GM23338 (cell line): ENCODE measurements at regions not wholly inside any gene's neighbourhood (a gene's known extent, or its start where the extent isn't known, plus 50 kb on each side); places are given as distances from the start of the nearest gene placed in this dataset.

Experiments
- ATAC-seq: fragments of 200-7000 bp; cut with Tn5 transposase; 3 replicates; pipeline ENCODE4 v1.9.1; 2020
- DNase-seq: peaks from one replicate; pipeline ENCODE4 v3.0.0-alpha.2; 2015; ENCODE audit warnings: low spot score
- H2AFZ ChIP-seq: fragments of 200-600 bp; sonication (generic); 2 replicates; pipeline ENCODE4 v1.8.0; 2016; ENCODE audit warnings: antibody characterized with exemption, mild to moderate bottlenecking, moderate library complexity
- H3F3A ChIP-seq: fragments of 200-600 bp; sonication (generic); replicated peaks from 2 replicates; pipeline ENCODE4 v1.8.0; 2017; ENCODE audit warnings: antibody characterized with exemption, mixed run types, low read depth
- H3K27ac ChIP-seq: fragments of 200-600 bp; sonication (generic); 2 replicates; pipeline ENCODE4 v1.6.1; 2016; ENCODE audit warnings: low read depth
- H3K27me3 ChIP-seq: fragments of 200-600 bp; sonication (generic); 2 replicates; pipeline ENCODE4 v1.8.0; 2016; ENCODE audit warnings: mild to moderate bottlenecking, mixed run types, moderate library complexity; ENCODE audit not compliant: insufficient read depth
- H3K36me3 ChIP-seq: fragments of 200-600 bp; sonication (generic); 2 replicates; pipeline ENCODE4 v1.8.0; 2016; ENCODE audit warnings: mild to moderate bottlenecking; ENCODE audit not compliant: insufficient read depth
- H3K4me1 ChIP-seq: fragments of 200-600 bp; sonication (generic); 2 replicates; pipeline ENCODE4 v1.8.0; 2016; ENCODE audit warnings: mild to moderate bottlenecking, moderate library complexity; ENCODE audit not compliant: insufficient read depth
- H3K4me2 ChIP-seq: fragments of 200-600 bp; sonication (generic); 2 replicates; pipeline ENCODE4 v1.7.1; 2017; ENCODE audit warnings: mixed run types
- H3K4me3 ChIP-seq: fragments of 200-600 bp; sonication (generic); 2 replicates; pipeline ENCODE4 v1.6.1; 2016; ENCODE audit warnings: mixed run types
- H3K79me2 ChIP-seq: fragments of 200-600 bp; sonication (generic); replicated peaks from 2 replicates; pipeline ENCODE4 v1.8.0; 2017; ENCODE audit warnings: mild to moderate bottlenecking; ENCODE audit not compliant: insufficient read depth
- H3K9me2 ChIP-seq: fragments of 200-600 bp; sonication (generic); 2 replicates; pipeline ENCODE4 v1.8.0; 2017; ENCODE audit not compliant: insufficient read depth
- H4K20me1 ChIP-seq: fragments of 200-600 bp; sonication (generic); replicated peaks from 2 replicates; pipeline ENCODE4 v1.8.0; 2017; ENCODE audit warnings: mild to moderate bottlenecking; ENCODE audit not compliant: insufficient read depth
- H3K27ac Mint-ChIP-seq: 2 replicates; pipeline ENCODE4 v1.8.0; 2020; ENCODE audit warnings: inconsistent platforms, mild to moderate bottlenecking, moderate library complexity, mixed read lengths
- H3K27me3 Mint-ChIP-seq: 3 replicates; pipeline ENCODE4 v1.8.0; 2022; ENCODE audit warnings: low read depth, mild to moderate bottlenecking, moderate library complexity, mixed read lengths, inconsistent platforms; ENCODE audit not compliant: insufficient read depth, poor library complexity
- H3K36me3 Mint-ChIP-seq: 3 replicates; pipeline ENCODE4 v1.8.0; 2021; ENCODE audit warnings: low read depth, mild to moderate bottlenecking, inconsistent platforms, moderate library complexity, mixed read lengths
- H3K4me1 Mint-ChIP-seq: 3 replicates; pipeline ENCODE4 v1.8.0; 2020; ENCODE audit warnings: mild to moderate bottlenecking, inconsistent platforms, mixed read lengths
- H3K4me3 Mint-ChIP-seq: 3 replicates; pipeline ENCODE4 v1.8.0; 2021; ENCODE audit warnings: moderate library complexity, mild to moderate bottlenecking, inconsistent platforms, mixed read lengths
- H3K9me3 Mint-ChIP-seq: 3 replicates; pipeline ENCODE4 v1.8.0; 2020; ENCODE audit warnings: moderate library complexity, mild to moderate bottlenecking, inconsistent platforms, mixed read lengths
- CREB1 ChIP-seq: fragments of 250-450 bp; sonication (Bioruptor Pico); IDR thresholded peaks from 2 replicates; pipeline ENCODE4 v1.5.0; 2020; ENCODE audit warnings: low read depth, mild to moderate bottlenecking, moderate library complexity
- ETS1 ChIP-seq: IDR thresholded peaks from 2 replicates; pipeline ENCODE4 v1.6.1; 2016; ENCODE audit warnings: antibody characterized with exemption
- JUNB ChIP-seq: IDR thresholded peaks from one replicate; pipeline ENCODE4 v1.6.1; 2016; ENCODE audit warnings: antibody characterized with exemption; ENCODE audit not compliant: unreplicated experiment
- NANOG ChIP-seq: IDR thresholded peaks from 2 replicates; pipeline ENCODE4 v1.6.1; 2016; ENCODE audit warnings: antibody characterized with exemption, borderline replicate concordance
- REST ChIP-seq: IDR thresholded peaks from one replicate; pipeline ENCODE4 v1.6.1; 2018; ENCODE audit warnings: antibody characterized with exemption; ENCODE audit not compliant: unreplicated experiment
- STAT1 ChIP-seq: IDR thresholded peaks from one replicate; pipeline ENCODE4 v1.6.1; 2016; ENCODE audit warnings: antibody characterized with exemption; ENCODE audit not compliant: unreplicated experiment
- ZNF114 ChIP-seq: fragments of 250-450 bp; sonication (Bioruptor Pico); IDR thresholded peaks from 2 replicates; pipeline ENCODE4 v1.5.0; 2020; ENCODE audit warnings: mild to moderate bottlenecking, moderate library complexity
- ZNF331 ChIP-seq: fragments of 250-450 bp; sonication (Bioruptor Pico); IDR thresholded peaks from 2 replicates; pipeline ENCODE4 v1.5.0; 2020; ENCODE audit warnings: low read depth, mild to moderate bottlenecking, moderate library complexity
- TF ChIP-seq, protein P1 (sequence below): fragments of 250-450 bp; sonication (Bioruptor Pico); IDR thresholded peaks from 2 replicates; pipeline ENCODE4 v1.5.0; 2020; ENCODE audit warnings: mild to moderate bottlenecking, moderate library complexity
- TF ChIP-seq, protein P2 (sequence below), 2 experiments: fragments of 200-600 bp in 1 of 2; sonication (generic) in 1 of 2; conservative IDR thresholded peaks; 2 replicates each; pipeline versions ENCODE4 v1.5.1 to v1.6.1; 2016 to 2017; ENCODE audit warnings: antibody characterized with exemption in 2 of 2, low read depth in 2 of 2, mild to moderate bottlenecking in 2 of 2, moderate library complexity in 1 of 2

DNA sequence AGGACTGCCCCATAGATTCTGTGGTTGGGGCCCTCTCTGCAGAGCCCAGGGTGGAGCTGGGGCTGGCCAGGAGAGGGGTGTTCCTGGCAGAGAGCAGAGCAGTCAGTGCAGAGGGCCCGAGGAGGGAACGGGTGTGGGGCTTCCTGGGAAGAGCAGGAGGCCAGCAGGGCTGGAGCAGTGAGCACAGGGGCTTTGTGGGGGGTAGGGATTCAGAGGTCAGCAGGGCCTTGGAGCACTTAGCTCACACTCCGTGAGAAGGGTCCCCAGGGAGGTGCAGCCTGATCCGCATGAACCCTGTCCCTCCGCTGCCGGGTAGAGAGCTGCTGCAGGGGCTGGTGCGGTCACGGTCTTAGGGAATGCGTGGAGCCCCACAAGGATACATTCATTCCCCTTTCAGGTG, 113.0 kb upstream of the CIBAR2 start:
- peaks cover 16% of the 10 kb centered on the region for H3K79me2 ChIP-seq
- no peak overlapping the region for H3K4me3 ChIP-seq
- ATAC-seq (no peak), DNase-seq (no peak)
- 0 out of 2 replicates have a peak, but pooled peaks cover 12% of the 10 kb centered on the region for H3K4me1 ChIP-seq
- Mint-ChIP-seq H3K36me3 (peaks cover 8% of the 10 kb centered on the region; the same call in 2 of the 3 replicates), H3K4me3 (no peak overlapping the region), H3K9me3 (peaks cover 7% of the 10 kb centered on the region; the same call in 2 of the 3 replicates), H3K27me3 (peaks cover 14% of the 10 kb centered on the region), H3K27ac (no peak overlapping the region), H3K4me1 (peaks cover 42% of the 10 kb centered on the region)
- TF ChIP-seq STAT1 = no peak
- no peak for TF ChIP-seq ZNF331 (CRISPR knock-in tag)
- no peak for TF ChIP-seq ZNF114
- TF ChIP-seq, protein P1, sequence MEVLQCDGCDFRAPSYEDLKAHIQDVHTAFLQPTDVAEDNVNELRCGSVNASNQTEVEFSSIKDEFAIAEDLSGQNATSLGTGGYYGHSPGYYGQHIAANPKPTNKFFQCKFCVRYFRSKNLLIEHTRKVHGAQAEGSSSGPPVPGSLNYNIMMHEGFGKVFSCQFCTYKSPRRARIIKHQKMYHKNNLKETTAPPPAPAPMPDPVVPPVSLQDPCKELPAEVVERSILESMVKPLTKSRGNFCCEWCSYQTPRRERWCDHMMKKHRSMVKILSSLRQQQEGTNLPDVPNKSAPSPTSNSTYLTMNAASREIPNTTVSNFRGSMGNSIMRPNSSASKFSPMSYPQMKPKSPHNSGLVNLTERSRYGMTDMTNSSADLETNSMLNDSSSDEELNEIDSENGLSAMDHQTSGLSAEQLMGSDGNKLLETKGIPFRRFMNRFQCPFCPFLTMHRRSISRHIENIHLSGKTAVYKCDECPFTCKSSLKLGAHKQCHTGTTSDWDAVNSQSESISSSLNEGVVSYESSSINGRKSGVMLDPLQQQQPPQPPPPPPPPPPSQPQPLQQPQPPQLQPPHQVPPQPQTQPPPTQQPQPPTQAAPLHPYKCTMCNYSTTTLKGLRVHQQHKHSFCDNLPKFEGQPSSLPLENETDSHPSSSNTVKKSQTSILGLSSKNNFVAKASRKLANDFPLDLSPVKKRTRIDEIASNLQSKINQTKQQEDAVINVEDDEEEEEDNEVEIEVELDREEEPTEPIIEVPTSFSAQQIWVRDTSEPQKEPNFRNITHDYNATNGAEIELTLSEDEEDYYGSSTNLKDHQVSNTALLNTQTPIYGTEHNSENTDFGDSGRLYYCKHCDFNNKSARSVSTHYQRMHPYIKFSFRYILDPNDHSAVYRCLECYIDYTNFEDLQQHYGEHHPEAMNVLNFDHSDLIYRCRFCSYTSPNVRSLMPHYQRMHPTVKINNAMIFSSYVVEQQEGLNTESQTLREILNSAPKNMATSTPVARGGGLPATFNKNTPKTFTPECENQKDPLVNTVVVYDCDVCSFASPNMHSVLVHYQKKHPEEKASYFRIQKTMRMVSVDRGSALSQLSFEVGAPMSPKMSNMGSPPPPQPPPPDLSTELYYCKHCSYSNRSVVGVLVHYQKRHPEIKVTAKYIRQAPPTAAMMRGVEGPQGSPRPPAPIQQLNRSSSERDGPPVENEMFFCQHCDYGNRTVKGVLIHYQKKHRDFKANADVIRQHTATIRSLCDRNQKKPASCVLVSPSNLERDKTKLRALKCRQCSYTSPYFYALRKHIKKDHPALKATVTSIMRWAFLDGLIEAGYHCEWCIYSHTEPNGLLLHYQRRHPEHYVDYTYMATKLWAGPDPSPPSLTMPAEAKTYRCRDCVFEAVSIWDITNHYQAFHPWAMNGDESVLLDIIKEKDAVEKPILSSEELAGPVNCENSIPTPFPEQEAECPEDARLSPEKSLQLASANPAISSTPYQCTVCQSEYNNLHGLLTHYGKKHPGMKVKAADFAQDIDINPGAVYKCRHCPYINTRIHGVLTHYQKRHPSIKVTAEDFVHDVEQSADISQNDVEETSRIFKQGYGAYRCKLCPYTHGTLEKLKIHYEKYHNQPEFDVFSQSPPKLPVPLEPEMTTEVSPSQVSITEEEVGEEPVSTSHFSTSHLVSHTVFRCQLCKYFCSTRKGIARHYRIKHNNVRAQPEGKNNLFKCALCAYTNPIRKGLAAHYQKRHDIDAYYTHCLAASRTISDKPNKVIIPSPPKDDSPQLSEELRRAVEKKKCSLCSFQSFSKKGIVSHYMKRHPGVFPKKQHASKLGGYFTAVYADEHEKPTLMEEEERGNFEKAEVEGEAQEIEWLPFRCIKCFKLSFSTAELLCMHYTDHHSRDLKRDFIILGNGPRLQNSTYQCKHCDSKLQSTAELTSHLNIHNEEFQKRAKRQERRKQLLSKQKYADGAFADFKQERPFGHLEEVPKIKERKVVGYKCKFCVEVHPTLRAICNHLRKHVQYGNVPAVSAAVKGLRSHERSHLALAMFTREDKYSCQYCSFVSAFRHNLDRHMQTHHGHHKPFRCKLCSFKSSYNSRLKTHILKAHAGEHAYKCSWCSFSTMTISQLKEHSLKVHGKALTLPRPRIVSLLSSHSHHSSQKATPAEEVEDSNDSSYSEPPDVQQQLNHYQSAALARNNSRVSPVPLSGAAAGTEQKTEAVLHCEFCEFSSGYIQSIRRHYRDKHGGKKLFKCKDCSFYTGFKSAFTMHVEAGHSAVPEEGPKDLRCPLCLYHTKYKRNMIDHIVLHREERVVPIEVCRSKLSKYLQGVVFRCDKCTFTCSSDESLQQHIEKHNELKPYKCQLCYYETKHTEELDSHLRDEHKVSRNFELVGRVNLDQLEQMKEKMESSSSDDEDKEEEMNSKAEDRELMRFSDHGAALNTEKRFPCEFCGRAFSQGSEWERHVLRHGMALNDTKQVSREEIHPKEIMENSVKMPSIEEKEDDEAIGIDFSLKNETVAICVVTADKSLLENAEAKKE (CRISPR knock-in tag) = no peak
- TF ChIP-seq CREB1 (CRISPR knock-in tag) = no peak
- TF ChIP-seq, protein P2, sequence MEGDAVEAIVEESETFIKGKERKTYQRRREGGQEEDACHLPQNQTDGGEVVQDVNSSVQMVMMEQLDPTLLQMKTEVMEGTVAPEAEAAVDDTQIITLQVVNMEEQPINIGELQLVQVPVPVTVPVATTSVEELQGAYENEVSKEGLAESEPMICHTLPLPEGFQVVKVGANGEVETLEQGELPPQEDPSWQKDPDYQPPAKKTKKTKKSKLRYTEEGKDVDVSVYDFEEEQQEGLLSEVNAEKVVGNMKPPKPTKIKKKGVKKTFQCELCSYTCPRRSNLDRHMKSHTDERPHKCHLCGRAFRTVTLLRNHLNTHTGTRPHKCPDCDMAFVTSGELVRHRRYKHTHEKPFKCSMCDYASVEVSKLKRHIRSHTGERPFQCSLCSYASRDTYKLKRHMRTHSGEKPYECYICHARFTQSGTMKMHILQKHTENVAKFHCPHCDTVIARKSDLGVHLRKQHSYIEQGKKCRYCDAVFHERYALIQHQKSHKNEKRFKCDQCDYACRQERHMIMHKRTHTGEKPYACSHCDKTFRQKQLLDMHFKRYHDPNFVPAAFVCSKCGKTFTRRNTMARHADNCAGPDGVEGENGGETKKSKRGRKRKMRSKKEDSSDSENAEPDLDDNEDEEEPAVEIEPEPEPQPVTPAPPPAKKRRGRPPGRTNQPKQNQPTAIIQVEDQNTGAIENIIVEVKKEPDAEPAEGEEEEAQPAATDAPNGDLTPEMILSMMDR (conservative IDR thresholded peaks at IDR 0.05; ENCODE audit: low read depth in 2 of 2) = no peak
- no peak for TF ChIP-seq ETS1
- no peak for TF ChIP-seq JUNB
- no peak for TF ChIP-seq NANOG
- TF ChIP-seq REST = no peak
- no peak overlapping the region for H3K4me2 ChIP-seq
- 0 out of 2 replicates have a peak, but pooled peaks cover 3% of the 10 kb centered on the region for H3F3A ChIP-seq
- no peaks in the 10 kb centered on the region for H3K36me3 ChIP-seq
- H2AFZ ChIP-seq = no peak overlapping the region
- H4K20me1 ChIP-seq = no peaks in the 10 kb centered on the region; the same call in 1 of the 2 replicates
- no peaks in the 10 kb centered on the region for H3K9me2 ChIP-seq
- H3K27ac ChIP-seq = no peak overlapping the region
- H3K27me3 ChIP-seq = no peaks in the 10 kb centered on the region
